ENCODE measurements at regions not wholly inside any gene's neighbourhood (a gene's known extent, or its start where the extent isn't known, plus 50 kb on each side); places are given as distances from the start of the nearest gene placed in this dataset.

DNA sequence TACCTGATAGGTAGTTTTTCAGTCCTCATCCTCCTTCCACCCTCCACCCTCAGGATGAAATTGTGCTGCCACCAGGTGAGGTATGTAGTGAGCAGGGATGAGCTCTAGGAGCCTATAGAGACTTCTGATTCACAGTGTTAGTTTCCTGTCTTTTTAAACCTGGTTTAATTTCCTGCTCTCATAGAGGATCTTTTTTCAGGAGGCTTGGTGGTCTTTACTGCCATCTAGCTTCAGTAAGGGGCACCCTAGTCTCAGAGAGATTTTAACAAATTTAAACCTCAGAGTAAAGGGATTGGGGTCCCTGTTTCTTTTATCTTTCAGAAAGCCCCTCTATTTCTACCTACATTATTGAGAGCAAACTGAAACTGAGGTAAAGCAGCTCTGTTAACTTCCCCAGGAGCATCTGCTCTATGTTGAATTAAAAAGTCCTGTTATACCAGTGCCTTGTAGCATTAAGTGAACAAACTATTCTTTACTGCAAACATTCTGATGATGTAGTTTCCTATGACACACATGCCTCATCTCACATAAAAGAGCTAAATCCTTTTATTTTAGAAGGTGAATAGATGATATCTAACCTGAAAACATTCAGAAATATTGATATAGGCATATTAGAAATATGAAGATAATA, 172.2 kb upstream of the DDHD1 start:
- Histone ChIP-seq H3K4me3 (ENCODE audit: low read length) (no peak overlapping the region), H3K79me2 (ENCODE audit: control insufficient read depth, low read length) (no peaks in the 10 kb centered on the region), H3K9me3 (ENCODE audit: control insufficient read depth, insufficient read depth, low read length) (no peaks in the 10 kb centered on the region), H3K27ac (ENCODE audit: low read depth, low read length) (no peak overlapping the region), H3K27me3 (ENCODE audit: control insufficient read depth, low read length) (no peaks in the 10 kb centered on the region), H3K9me2 (replicated peaks; ENCODE audit: control insufficient read depth, low read length) (no peaks in the 10 kb centered on the region), H3F3A (ENCODE audit: control insufficient read depth, insufficient read depth) (no peaks in the 10 kb centered on the region), H3K4me1 (ENCODE audit: control insufficient read depth, low read length) (no peaks in the 10 kb centered on the region), H4K20me1 (ENCODE audit: control insufficient read depth, insufficient read depth, low read depth, low read length) (no peaks in the 10 kb centered on the region), H3K36me3 (ENCODE audit: control insufficient read depth, low read length) (no peaks in the 10 kb centered on the region), H3K4me2 (ENCODE audit: low read length) (no peak overlapping the region)
- TF ChIP-seq EZH2phosphoT487 (IDR thresholded peaks at IDR 0.05; ENCODE audit: borderline replicate concordance, low read length), result no peak
- TF ChIP-seq, protein P1, sequence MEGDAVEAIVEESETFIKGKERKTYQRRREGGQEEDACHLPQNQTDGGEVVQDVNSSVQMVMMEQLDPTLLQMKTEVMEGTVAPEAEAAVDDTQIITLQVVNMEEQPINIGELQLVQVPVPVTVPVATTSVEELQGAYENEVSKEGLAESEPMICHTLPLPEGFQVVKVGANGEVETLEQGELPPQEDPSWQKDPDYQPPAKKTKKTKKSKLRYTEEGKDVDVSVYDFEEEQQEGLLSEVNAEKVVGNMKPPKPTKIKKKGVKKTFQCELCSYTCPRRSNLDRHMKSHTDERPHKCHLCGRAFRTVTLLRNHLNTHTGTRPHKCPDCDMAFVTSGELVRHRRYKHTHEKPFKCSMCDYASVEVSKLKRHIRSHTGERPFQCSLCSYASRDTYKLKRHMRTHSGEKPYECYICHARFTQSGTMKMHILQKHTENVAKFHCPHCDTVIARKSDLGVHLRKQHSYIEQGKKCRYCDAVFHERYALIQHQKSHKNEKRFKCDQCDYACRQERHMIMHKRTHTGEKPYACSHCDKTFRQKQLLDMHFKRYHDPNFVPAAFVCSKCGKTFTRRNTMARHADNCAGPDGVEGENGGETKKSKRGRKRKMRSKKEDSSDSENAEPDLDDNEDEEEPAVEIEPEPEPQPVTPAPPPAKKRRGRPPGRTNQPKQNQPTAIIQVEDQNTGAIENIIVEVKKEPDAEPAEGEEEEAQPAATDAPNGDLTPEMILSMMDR (IDR thresholded peaks at IDR 0.05; ENCODE audit: low read depth, low read length, poor library complexity, severe bottlenecking), result peak; percentile 48

DNA sequence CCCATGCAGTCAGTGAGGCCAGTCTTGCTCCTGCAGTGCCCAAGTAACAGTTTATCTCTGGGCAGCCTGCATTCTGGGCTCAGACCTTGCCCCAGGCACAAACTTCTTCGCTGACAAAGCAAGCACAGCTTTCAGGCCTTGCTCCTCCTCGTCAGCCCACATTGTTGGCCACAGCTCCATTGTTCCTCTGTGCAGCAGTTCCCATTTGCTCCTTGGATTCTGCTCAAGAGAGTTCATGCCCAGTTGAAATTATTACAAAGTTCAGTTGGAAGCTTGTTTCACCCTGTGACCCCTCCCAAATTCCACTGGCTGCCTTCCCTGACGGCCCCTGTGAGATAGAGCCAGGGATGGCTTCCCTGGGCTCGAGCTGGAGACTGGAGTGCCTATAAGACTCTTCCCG, 163.4 kb upstream of the DDHD1 start:
- Histone ChIP-seq H3K27ac (ENCODE audit: low read depth, low read length) (no peak overlapping the region), H3K36me3 (ENCODE audit: control insufficient read depth, low read length) (no peaks in the 10 kb centered on the region), H3K27me3 (ENCODE audit: control insufficient read depth, low read length) (no peaks in the 10 kb centered on the region), H3F3A (ENCODE audit: control insufficient read depth, insufficient read depth) (no peaks in the 10 kb centered on the region), H3K4me3 (ENCODE audit: low read length) (no peak overlapping the region), H3K4me1 (ENCODE audit: control insufficient read depth, low read length) (no peaks in the 10 kb centered on the region), H3K9me3 (ENCODE audit: control insufficient read depth, insufficient read depth, low read length) (no peaks in the 10 kb centered on the region), H3K79me2 (ENCODE audit: control insufficient read depth, low read length) (no peaks in the 10 kb centered on the region), H4K20me1 (ENCODE audit: control insufficient read depth, insufficient read depth, low read depth, low read length) (no peaks in the 10 kb centered on the region), H3K9me2 (replicated peaks; ENCODE audit: control insufficient read depth, low read length) (no peaks in the 10 kb centered on the region), H3K4me2 (ENCODE audit: low read length) (no peak overlapping the region)
- no peak for TF ChIP-seq EZH2phosphoT487 (IDR thresholded peaks at IDR 0.05; ENCODE audit: borderline replicate concordance, low read length)
- TF ChIP-seq, protein P1 (IDR thresholded peaks at IDR 0.05; ENCODE audit: low read depth, low read length, poor library complexity, severe bottlenecking), result no peak

DNA sequence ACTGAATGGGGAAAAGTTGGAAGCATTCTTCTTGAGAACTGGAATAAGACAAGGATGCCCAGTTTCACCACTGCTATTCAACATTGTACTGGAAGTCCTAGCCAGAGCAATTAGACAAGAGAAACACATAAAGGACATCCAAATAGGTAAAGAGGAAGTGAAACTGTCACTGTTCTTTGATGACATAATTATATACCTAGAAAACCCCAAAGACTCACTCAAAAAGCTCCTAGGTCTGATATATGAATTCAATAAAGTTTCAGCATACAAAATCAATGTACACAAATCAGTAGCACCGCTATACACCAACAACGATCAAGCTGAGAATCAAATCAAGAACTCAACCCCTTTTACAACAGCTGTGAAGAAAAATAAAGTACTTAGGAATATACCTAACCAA, 157.3 kb upstream of the DDHD1 start:
- H4K20me1 ChIP-seq (ENCODE audit: control insufficient read depth, insufficient read depth, low read depth, low read length), result no peaks in the 10 kb centered on the region
- no peaks in the 10 kb centered on the region for H3F3A ChIP-seq (ENCODE audit: control insufficient read depth, insufficient read depth)
- H3K36me3 ChIP-seq (ENCODE audit: control insufficient read depth, low read length), result no peaks in the 10 kb centered on the region
- no peaks in the 10 kb centered on the region for H3K79me2 ChIP-seq (ENCODE audit: control insufficient read depth, low read length)
- no peaks in the 10 kb centered on the region for H3K9me2 ChIP-seq (replicated peaks; ENCODE audit: control insufficient read depth, low read length)
- no peaks in the 10 kb centered on the region for H3K4me1 ChIP-seq (ENCODE audit: control insufficient read depth, low read length)
- H3K27ac ChIP-seq (ENCODE audit: low read depth, low read length), result no peak overlapping the region
- H3K27me3 ChIP-seq (ENCODE audit: control insufficient read depth, low read length), result peaks cover 20% of the 10 kb centered on the region
- no peak overlapping the region for H3K4me3 ChIP-seq (ENCODE audit: low read length)
- H3K9me3 ChIP-seq (ENCODE audit: control insufficient read depth, insufficient read depth, low read length), result no peaks in the 10 kb centered on the region
- TF ChIP-seq, protein P1 (IDR thresholded peaks at IDR 0.05; ENCODE audit: low read depth, low read length, poor library complexity, severe bottlenecking), result no peak
- no peak for TF ChIP-seq EZH2phosphoT487 (IDR thresholded peaks at IDR 0.05; ENCODE audit: borderline replicate concordance, low read length)
- H3K4me2 ChIP-seq (ENCODE audit: low read length), result no peak overlapping the region

Data from DOHH2 (cell line).